K562 (cell line): ENCODE measurements at regions not wholly inside any gene's neighbourhood (a gene's known extent, or its start where the extent isn't known, plus 50 kb on each side); places are given as distances from the start of the nearest gene placed in this dataset.

Experiments
- ATAC-seq: fragments of 200-7000 bp; cut with Tn5 transposase; 3 replicates; pipeline ENCODE4 v1.9.1; 2020; ENCODE audit warnings: moderate library complexity
- BruUV-seq: library from RNA; stranded (reverse); fragments of 400-500 nt; replicated peaks from 2 replicates; lab custom pipeline; 2021; lab: Mats Ljungman, UMichigan
- CTCF ChIA-PET: fragments of 300-600 bp; formaldehyde crosslinking; extraction: SDS; loops from one replicate; lab custom pipeline; 2021; ENCODE audit warnings: low intra/inter-chr PET ratio; lab: Yijun Ruan, JAX
- POLR2A ChIA-PET: fragments of 300-600, 350-650 bp; sonication (Branson Sonifier 250); formaldehyde crosslinking; extraction: SDS; loops from one replicate; lab custom pipeline; 2021; ENCODE audit warnings: antibody characterized with exemption, inconsistent platforms; lab: Yijun Ruan, JAX
- DNase-seq, 4 experiments: peaks; one replicate each; pipeline versions ENCODE4 v3.0.0 to v3.0.0-alpha.2; 2011 to 2018; ENCODE audit warnings: low spot score in 3 of 4, mixed read lengths in 3 of 4; ENCODE audit errors: extremely low read depth in 1 of 4
- FAIRE-seq: peaks from 2 replicates; lab custom pipeline; 2011; peaks lifted over from hg19 to GRCh38; lab: Jason Lieb, UNC
- H2AFZ ChIP-seq: 2 replicates; pipeline ENCODE4 v1.6.0; 2011; ENCODE audit warnings: low read depth, low read length, control low read depth, inconsistent platforms
- H3K27ac ChIP-seq: fragments of 200-600 bp; 3 replicates; pipeline ENCODE4 v1.8.0; 2011; ENCODE audit warnings: low read depth, mild to moderate bottlenecking, control low read depth, inconsistent platforms, low read length, moderate library complexity, mixed read lengths; ENCODE audit errors: extremely low read depth
- H3K27me3 ChIP-seq, 2 experiments: fragments of 300-600 bp in 1 of 2; 2 replicates in 1 of 2; 3 replicates in 1 of 2; pipeline versions ENCODE4 v1.6.0 to v1.8.0; 2011; ENCODE audit warnings: inconsistent platforms in 2 of 2, low read length in 2 of 2, mild to moderate bottlenecking in 1 of 2, mixed read lengths in 1 of 2, moderate library complexity in 1 of 2; ENCODE audit not compliant: control insufficient read depth in 2 of 2, insufficient read depth in 2 of 2
- H3K36me3 ChIP-seq: fragments of 300-600 bp; 3 replicates; pipeline ENCODE4 v1.8.0; 2011; ENCODE audit warnings: mild to moderate bottlenecking, low read length, inconsistent platforms; ENCODE audit not compliant: control insufficient read depth, insufficient read depth
- H3K4me1 ChIP-seq, 2 experiments: fragments of 200-600 bp in 1 of 2; replicated peaks in 1 of 2; 2 replicates in 1 of 2; 3 replicates in 1 of 2; pipeline versions ENCODE4 v1.5.1 to v1.8.0; 2011; ENCODE audit warnings: inconsistent platforms in 2 of 2, low read length in 2 of 2, mild to moderate bottlenecking in 1 of 2, mixed read lengths in 1 of 2, moderate library complexity in 1 of 2; ENCODE audit not compliant: control insufficient read depth in 2 of 2, insufficient read depth in 2 of 2
- H3K4me2 ChIP-seq: 2 replicates; pipeline ENCODE4 v1.6.1; 2011; ENCODE audit warnings: low read length, control low read depth, inconsistent platforms, mixed read lengths; ENCODE audit not compliant: insufficient read depth
- H3K4me3 ChIP-seq: fragments of 200-600 bp; sonication (generic), shearing (Covaris generic); 2 replicates; pipeline ENCODE4 v1.5.1; 2016; ENCODE audit warnings: control low read depth, inconsistent platforms
- H3K79me2 ChIP-seq: fragments of 200-600 bp; 3 replicates; pipeline ENCODE4 v1.8.0; 2011; ENCODE audit warnings: low read length, inconsistent platforms; ENCODE audit not compliant: control insufficient read depth, insufficient read depth
- H3K9ac ChIP-seq, 2 experiments: 2 replicates each; pipeline versions ENCODE4 v1.6.0 to v1.6.1; 2011; ENCODE audit warnings: low read depth in 2 of 2, low read length in 2 of 2, control low read depth in 1 of 2, inconsistent platforms in 1 of 2, mild to moderate bottlenecking in 1 of 2, mixed read lengths in 1 of 2; ENCODE audit not compliant: insufficient read depth in 1 of 2
- H3K9me1 ChIP-seq: one replicate; pipeline ENCODE4 v1.6.0; 2011; ENCODE audit warnings: inconsistent platforms, mild to moderate bottlenecking, low read length, moderate library complexity; ENCODE audit not compliant: control insufficient read depth, insufficient read depth
- H3K9me3 ChIP-seq: replicated peaks from 2 replicates; pipeline ENCODE4 v1.5.1; 2011; ENCODE audit warnings: low read depth, low read length, inconsistent platforms; ENCODE audit not compliant: control insufficient read depth, insufficient read depth
- H4K20me1 ChIP-seq: replicated peaks from 2 replicates; pipeline ENCODE4 v1.6.1; 2011; ENCODE audit warnings: low read length, inconsistent platforms, mixed read lengths; ENCODE audit not compliant: control insufficient read depth, insufficient read depth
- ATF1 ChIP-seq, 2 experiments: fragments of 450-650 bp in 1 of 2; IDR thresholded peaks; 2 replicates each; pipeline ENCODE4 v1.6.1; 2016; ENCODE audit warnings: missing compliant biosample characterization in 1 of 2, missing genetic modification characterization in 1 of 2
- ESRRA ChIP-seq: fragments of 450-650 bp; IDR thresholded peaks from 2 replicates; pipeline ENCODE4 v1.6.1; 2014; ENCODE audit warnings: low read depth, mild to moderate bottlenecking, moderate library complexity, borderline replicate concordance
- HDAC2 ChIP-seq: fragments of 450-650 bp; IDR thresholded peaks from 2 replicates; pipeline ENCODE4 v1.6.1; 2016; ENCODE audit warnings: mild to moderate bottlenecking
- KDM1A ChIP-seq, 2 experiments: fragments of 450-650 bp; IDR thresholded peaks; 2 replicates each; pipeline ENCODE4 v1.6.1; 2016; ENCODE audit warnings: mild to moderate bottlenecking in 2 of 2
- MED1 ChIP-seq: sonication (generic); formaldehyde crosslinking; IDR thresholded peaks from 2 replicates; pipeline ENCODE4 v1.8.1; 2023; ENCODE audit warnings: missing genetic modification reagents, borderline replicate concordance
- PHF21A ChIP-seq: fragments of 450-650 bp; IDR thresholded peaks from 2 replicates; pipeline ENCODE4 v1.6.1; 2017; ENCODE audit warnings: low read depth, borderline replicate concordance
- POU5F1 ChIP-seq: fragments of 150-350 bp; IDR thresholded peaks from 2 replicates; pipeline ENCODE4 v1.6.1; 2014; ENCODE audit warnings: borderline replicate concordance, low read length, low read depth, mild to moderate bottlenecking; ENCODE audit not compliant: partially characterized antibody
- ZSCAN29 ChIP-seq: fragments of 450-650 bp; IDR thresholded peaks from 2 replicates; pipeline ENCODE4 v1.6.1; 2017
- WGBS: fragments of 100-300 bp; shearing (Covaris generic); methylation state at CpG from one replicate; pipeline ENCODE4 v1.1.6; 2016; ENCODE audit warnings: low coverage, mixed read lengths; ENCODE audit not compliant: insufficient coverage; ENCODE audit errors: missing lambda C conversion rate; 5-methylcytosine and 5-hydroxymethylcytosine counted together
- in situ Hi-C: fragments of 300-500 bp; cut with MboI; formaldehyde crosslinking; loops from 4 replicates; pipeline ENCODE4 v1.15.0; 2018; ENCODE audit warnings: inconsistent platforms, mixed read lengths
- intact Hi-C: fragments of 100-400 bp; cut with micrococcal nuclease; formaldehyde crosslinking; loops from 2 replicates; pipeline ENCODE4 v1.14.2; 2022
- TF ChIP-seq, protein P1 (sequence below): fragments of 450-650 bp; conservative IDR thresholded peaks from 2 replicates; pipeline ENCODE4 v1.6.1; 2016; ENCODE audit warnings: missing genetic modification characterization, low read depth, mild to moderate bottlenecking, control low read depth, missing compliant biosample characterization
- TF ChIP-seq, protein P2 (sequence below): fragments of 450-650 bp; IDR thresholded peaks from 2 replicates; pipeline ENCODE4 v1.6.1; 2017; ENCODE audit warnings: antibody characterized with exemption
- TF ChIP-seq, protein P3 (sequence below): fragments of 200-800 bp; sonication (Bioruptor generic); IDR thresholded peaks from 2 replicates; pipeline ENCODE4 v1.6.1; 2016; ENCODE audit warnings: missing genetic modification characterization, missing compliant biosample characterization
- TF ChIP-seq, protein P4 (sequence below), 3 experiments: IDR thresholded peaks in 2 of 3; conservative IDR thresholded peaks in 1 of 3; 2 replicates each; pipeline ENCODE4 v1.5.1; 2011 to 2012; ENCODE audit warnings: low read length in 3 of 3, mild to moderate bottlenecking in 3 of 3, control low read depth in 2 of 3, improper control_type of control experiment in 1 of 3, inconsistent platforms in 1 of 3, low read depth in 1 of 3, mixed read lengths in 1 of 3, moderate library complexity in 1 of 3; ENCODE audit not compliant: insufficient read depth in 2 of 3

DNA sequence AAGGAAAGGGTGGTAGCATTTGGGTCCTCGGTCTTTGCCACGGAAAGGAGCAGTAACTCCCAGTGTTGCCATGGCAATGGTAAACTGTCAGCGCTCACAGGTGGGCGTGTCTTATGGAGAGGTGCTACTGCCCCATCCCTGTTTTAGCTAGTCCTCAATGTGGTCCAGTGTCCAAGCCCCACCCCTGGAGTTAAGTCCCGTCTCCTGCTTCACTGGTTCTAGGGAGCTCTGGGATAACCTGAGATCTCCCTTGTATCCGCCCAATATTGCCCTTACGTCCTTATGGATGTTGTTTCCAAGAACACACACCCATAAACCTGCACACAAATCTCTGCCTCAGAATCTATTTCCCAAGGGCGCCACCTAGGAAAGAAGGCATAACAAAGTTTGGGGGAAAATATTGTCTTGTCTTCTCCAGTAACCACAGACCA, 64.2 kb downstream of the SPRING1 start:
- FAIRE-seq (peak; percentile 75), DNase-seq (peak in 2 of 4 experiments; percentile 27 to 48), ATAC-seq (peak; percentile 59; the same call in 2 of the 3 replicates)
- BruUV-seq, result no TSS peak
- in situ Hi-C loops (no loop called here), intact Hi-C loops (no loop called here)
- Histone ChIP-seq H3K27me3 (no peaks in the 10 kb centered on the region), H3K36me3 (no peaks in the 10 kb centered on the region), H3K9me3 (no peaks in the 10 kb centered on the region), H3K9me1 (no peaks in the 10 kb centered on the region), H2AFZ (no peak overlapping the region), H3K4me3 (no peak overlapping the region), H3K27ac (no peak overlapping the region), H4K20me1 (no peaks in the 10 kb centered on the region), H3K9ac (no peak overlapping the region), H3K79me2 (no peaks in the 10 kb centered on the region), H3K4me1 (no peaks in the 10 kb centered on the region; a peak in 2 of 5 replicates), H3K4me2 (no peak overlapping the region)
- CTCF ChIA-PET, result no interaction called here
- 4% methylated on average over 8 of the region's 8 CpGs for WGBS
- POLR2A ChIA-PET, result interaction anchor here (0.6 kb wide), 1 partner anchor 367 kb away, joined by 3 read pairs; no protein-coding TSS in a partner anchor
- peak; percentile 76 to 79 for TF ChIP-seq KDM1A (IDR thresholded peaks at IDR 0.05)
- no peak for TF ChIP-seq ATF1 (CRISPR knock-in tag; IDR thresholded peaks at IDR 0.05)
- TF ChIP-seq ATF1 (tag; IDR thresholded peaks at IDR 0.05), result no peak
- TF ChIP-seq, protein P1, sequence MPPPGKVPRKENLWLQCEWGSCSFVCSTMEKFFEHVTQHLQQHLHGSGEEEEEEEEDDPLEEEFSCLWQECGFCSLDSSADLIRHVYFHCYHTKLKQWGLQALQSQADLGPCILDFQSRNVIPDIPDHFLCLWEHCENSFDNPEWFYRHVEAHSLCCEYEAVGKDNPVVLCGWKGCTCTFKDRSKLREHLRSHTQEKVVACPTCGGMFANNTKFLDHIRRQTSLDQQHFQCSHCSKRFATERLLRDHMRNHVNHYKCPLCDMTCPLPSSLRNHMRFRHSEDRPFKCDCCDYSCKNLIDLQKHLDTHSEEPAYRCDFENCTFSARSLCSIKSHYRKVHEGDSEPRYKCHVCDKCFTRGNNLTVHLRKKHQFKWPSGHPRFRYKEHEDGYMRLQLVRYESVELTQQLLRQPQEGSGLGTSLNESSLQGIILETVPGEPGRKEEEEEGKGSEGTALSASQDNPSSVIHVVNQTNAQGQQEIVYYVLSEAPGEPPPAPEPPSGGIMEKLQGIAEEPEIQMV (tag), result peak; percentile 95
- TF ChIP-seq, protein P2, sequence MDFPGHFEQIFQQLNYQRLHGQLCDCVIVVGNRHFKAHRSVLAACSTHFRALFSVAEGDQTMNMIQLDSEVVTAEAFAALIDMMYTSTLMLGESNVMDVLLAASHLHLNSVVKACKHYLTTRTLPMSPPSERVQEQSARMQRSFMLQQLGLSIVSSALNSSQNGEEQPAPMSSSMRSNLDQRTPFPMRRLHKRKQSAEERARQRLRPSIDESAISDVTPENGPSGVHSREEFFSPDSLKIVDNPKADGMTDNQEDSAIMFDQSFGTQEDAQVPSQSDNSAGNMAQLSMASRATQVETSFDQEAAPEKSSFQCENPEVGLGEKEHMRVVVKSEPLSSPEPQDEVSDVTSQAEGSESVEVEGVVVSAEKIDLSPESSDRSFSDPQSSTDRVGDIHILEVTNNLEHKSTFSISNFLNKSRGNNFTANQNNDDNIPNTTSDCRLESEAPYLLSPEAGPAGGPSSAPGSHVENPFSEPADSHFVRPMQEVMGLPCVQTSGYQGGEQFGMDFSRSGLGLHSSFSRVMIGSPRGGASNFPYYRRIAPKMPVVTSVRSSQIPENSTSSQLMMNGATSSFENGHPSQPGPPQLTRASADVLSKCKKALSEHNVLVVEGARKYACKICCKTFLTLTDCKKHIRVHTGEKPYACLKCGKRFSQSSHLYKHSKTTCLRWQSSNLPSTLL, result peak; percentile 88
- no peak for TF ChIP-seq ZSCAN29
- TF ChIP-seq ESRRA, result 0 out of 2 replicates have a peak, but pooled peaks have one; percentile 25
- no peak for TF ChIP-seq MED1 (CRISPR knock-in tag)
- TF ChIP-seq, protein P3, sequence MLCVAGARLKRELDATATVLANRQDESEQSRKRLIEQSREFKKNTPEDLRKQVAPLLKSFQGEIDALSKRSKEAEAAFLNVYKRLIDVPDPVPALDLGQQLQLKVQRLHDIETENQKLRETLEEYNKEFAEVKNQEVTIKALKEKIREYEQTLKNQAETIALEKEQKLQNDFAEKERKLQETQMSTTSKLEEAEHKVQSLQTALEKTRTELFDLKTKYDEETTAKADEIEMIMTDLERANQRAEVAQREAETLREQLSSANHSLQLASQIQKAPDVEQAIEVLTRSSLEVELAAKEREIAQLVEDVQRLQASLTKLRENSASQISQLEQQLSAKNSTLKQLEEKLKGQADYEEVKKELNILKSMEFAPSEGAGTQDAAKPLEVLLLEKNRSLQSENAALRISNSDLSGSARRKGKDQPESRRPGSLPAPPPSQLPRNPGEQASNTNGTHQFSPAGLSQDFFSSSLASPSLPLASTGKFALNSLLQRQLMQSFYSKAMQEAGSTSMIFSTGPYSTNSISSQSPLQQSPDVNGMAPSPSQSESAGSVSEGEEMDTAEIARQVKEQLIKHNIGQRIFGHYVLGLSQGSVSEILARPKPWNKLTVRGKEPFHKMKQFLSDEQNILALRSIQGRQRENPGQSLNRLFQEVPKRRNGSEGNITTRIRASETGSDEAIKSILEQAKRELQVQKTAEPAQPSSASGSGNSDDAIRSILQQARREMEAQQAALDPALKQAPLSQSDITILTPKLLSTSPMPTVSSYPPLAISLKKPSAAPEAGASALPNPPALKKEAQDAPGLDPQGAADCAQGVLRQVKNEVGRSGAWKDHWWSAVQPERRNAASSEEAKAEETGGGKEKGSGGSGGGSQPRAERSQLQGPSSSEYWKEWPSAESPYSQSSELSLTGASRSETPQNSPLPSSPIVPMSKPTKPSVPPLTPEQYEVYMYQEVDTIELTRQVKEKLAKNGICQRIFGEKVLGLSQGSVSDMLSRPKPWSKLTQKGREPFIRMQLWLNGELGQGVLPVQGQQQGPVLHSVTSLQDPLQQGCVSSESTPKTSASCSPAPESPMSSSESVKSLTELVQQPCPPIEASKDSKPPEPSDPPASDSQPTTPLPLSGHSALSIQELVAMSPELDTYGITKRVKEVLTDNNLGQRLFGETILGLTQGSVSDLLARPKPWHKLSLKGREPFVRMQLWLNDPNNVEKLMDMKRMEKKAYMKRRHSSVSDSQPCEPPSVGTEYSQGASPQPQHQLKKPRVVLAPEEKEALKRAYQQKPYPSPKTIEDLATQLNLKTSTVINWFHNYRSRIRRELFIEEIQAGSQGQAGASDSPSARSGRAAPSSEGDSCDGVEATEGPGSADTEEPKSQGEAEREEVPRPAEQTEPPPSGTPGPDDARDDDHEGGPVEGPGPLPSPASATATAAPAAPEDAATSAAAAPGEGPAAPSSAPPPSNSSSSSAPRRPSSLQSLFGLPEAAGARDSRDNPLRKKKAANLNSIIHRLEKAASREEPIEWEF (CRISPR knock-in tag), result no peak
- TF ChIP-seq, protein P4, sequence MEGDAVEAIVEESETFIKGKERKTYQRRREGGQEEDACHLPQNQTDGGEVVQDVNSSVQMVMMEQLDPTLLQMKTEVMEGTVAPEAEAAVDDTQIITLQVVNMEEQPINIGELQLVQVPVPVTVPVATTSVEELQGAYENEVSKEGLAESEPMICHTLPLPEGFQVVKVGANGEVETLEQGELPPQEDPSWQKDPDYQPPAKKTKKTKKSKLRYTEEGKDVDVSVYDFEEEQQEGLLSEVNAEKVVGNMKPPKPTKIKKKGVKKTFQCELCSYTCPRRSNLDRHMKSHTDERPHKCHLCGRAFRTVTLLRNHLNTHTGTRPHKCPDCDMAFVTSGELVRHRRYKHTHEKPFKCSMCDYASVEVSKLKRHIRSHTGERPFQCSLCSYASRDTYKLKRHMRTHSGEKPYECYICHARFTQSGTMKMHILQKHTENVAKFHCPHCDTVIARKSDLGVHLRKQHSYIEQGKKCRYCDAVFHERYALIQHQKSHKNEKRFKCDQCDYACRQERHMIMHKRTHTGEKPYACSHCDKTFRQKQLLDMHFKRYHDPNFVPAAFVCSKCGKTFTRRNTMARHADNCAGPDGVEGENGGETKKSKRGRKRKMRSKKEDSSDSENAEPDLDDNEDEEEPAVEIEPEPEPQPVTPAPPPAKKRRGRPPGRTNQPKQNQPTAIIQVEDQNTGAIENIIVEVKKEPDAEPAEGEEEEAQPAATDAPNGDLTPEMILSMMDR (IDR thresholded peaks at IDR 0.05 in 2 of 3, conservative IDR thresholded peaks at IDR 0.05 in 1 of 3; ENCODE audit: insufficient read depth in 2 of 3, low read depth in 1 of 3, low read length in 3 of 3), result peak; percentile 16 to 63 (median 45); a peak in 4 of 6 replicates
- TF ChIP-seq PHF21A, result peak; percentile 91
- no peak for TF ChIP-seq POU5F1
- peak; percentile 61; the same call in 1 of the 2 replicates for TF ChIP-seq HDAC2
